Thyroid gland (tissue), 4 donors: ENCODE measurements at regions not wholly inside any gene's neighbourhood (a gene's known extent, or its start where the extent isn't known, plus 50 kb on each side); places are given as distances from the start of the nearest gene placed in this dataset.

Experiments used
- POLR2A ChIP-seq, 2 donors: fragments of 450-650 bp; IDR thresholded peaks; one replicate each; pipeline ENCODE4 v1.6.1; 2017; ENCODE audit warnings: antibody characterized with exemption in 2 of 2, mild to moderate bottlenecking in 2 of 2, moderate library complexity in 1 of 2
- TF ChIP-seq, protein P1 (sequence below), 6 experiments: fragments of 200-600 bp in 3 of 6; fragments of 450-650 bp in 3 of 6; sonication (generic) in 3 of 6; IDR thresholded peaks; one replicate each; pipeline ENCODE4 v1.5.1; 2016 to 2019; ENCODE audit warnings: antibody characterized with exemption in 6 of 6, mild to moderate bottlenecking in 2 of 6, inconsistent platforms in 1 of 6, moderate library complexity in 1 of 6

- TF ChIP-seq, protein P1, sequence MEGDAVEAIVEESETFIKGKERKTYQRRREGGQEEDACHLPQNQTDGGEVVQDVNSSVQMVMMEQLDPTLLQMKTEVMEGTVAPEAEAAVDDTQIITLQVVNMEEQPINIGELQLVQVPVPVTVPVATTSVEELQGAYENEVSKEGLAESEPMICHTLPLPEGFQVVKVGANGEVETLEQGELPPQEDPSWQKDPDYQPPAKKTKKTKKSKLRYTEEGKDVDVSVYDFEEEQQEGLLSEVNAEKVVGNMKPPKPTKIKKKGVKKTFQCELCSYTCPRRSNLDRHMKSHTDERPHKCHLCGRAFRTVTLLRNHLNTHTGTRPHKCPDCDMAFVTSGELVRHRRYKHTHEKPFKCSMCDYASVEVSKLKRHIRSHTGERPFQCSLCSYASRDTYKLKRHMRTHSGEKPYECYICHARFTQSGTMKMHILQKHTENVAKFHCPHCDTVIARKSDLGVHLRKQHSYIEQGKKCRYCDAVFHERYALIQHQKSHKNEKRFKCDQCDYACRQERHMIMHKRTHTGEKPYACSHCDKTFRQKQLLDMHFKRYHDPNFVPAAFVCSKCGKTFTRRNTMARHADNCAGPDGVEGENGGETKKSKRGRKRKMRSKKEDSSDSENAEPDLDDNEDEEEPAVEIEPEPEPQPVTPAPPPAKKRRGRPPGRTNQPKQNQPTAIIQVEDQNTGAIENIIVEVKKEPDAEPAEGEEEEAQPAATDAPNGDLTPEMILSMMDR (IDR thresholded peaks at IDR 0.05) = no peak
- no peak for TF ChIP-seq POLR2A (IDR thresholded peaks at IDR 0.05)
These were observed 594.8 kb downstream of the ZWINT start for GRCh38 chr10:55766212-55766611.
